Osteoblast (primary cell): ENCODE measurements at regions not wholly inside any gene's neighbourhood (a gene's known extent, or its start where the extent isn't known, plus 50 kb on each side); places are given as distances from the start of the nearest gene placed in this dataset.

ENCODE experiments used
- DNase-seq: peaks from one replicate; pipeline ENCODE4 v3.0.0; 2011; ENCODE audit warnings: low spot score, mixed read lengths; ENCODE audit not compliant: insufficient read length; ENCODE audit errors: missing footprints
- H2AFZ ChIP-seq: 2 replicates; pipeline ENCODE4 v1.6.0; 2011; ENCODE audit warnings: mild to moderate bottlenecking, low read length
- H3K27ac ChIP-seq: 2 replicates; pipeline ENCODE4 v1.5.1; 2011; ENCODE audit warnings: mild to moderate bottlenecking, low read depth, low read length, moderate library complexity
- H3K27me3 ChIP-seq: 2 replicates; pipeline ENCODE4 v1.6.0; 2012; ENCODE audit warnings: mild to moderate bottlenecking, control low read depth, inconsistent platforms, low read length, moderate library complexity; ENCODE audit not compliant: insufficient read depth
- H3K36me3 ChIP-seq: 2 replicates; pipeline ENCODE4 v1.5.1; 2011; ENCODE audit warnings: mild to moderate bottlenecking, low read length, control low read depth, moderate library complexity; ENCODE audit not compliant: insufficient read depth
- H3K4me1 ChIP-seq: 2 replicates; pipeline ENCODE4 v1.5.1; 2011; ENCODE audit warnings: mild to moderate bottlenecking, low read length, control low read depth, moderate library complexity; ENCODE audit not compliant: insufficient read depth
- H3K4me2 ChIP-seq: 2 replicates; pipeline ENCODE4 v1.6.0; 2011; ENCODE audit warnings: mild to moderate bottlenecking, low read length; ENCODE audit not compliant: insufficient read depth
- H3K4me3 ChIP-seq: fragments of 200-600 bp; sonication (generic); 3 replicates; pipeline ENCODE4 v1.5.1; 2012; ENCODE audit warnings: mild to moderate bottlenecking, low read length, inconsistent platforms; ENCODE audit not compliant: insufficient read depth
- H3K79me2 ChIP-seq: 2 replicates; pipeline ENCODE4 v1.6.0; 2012; ENCODE audit warnings: mild to moderate bottlenecking, low read length, control low read depth, inconsistent platforms; ENCODE audit not compliant: insufficient read depth
- H3K9me3 ChIP-seq: 2 replicates; pipeline ENCODE4 v1.5.1; 2011; ENCODE audit warnings: low read depth, low read length, control low read depth
- H4K20me1 ChIP-seq: 2 replicates; pipeline ENCODE4 v1.6.0; 2012; ENCODE audit warnings: mild to moderate bottlenecking, low read length, control low read depth; ENCODE audit not compliant: insufficient read depth
- CTCF ChIP-seq: IDR thresholded peaks from 2 replicates; pipeline ENCODE4 v1.5.1; 2011; ENCODE audit warnings: mild to moderate bottlenecking, low read depth, low read length, moderate library complexity; ENCODE audit errors: extremely low read depth

GRCh38 chr14:39827901-39828655 is 395.8 kb upstream of the FBXO33 start:
- no peak for TF ChIP-seq CTCF
- no peaks in the 10 kb centered on the region for H3K4me1 ChIP-seq
- H3K4me2 ChIP-seq = no peak overlapping the region
- no peak overlapping the region for H3K4me3 ChIP-seq
- DNase-seq = no peak
- no peak overlapping the region for H3K27ac ChIP-seq
- H4K20me1 ChIP-seq = no peaks in the 10 kb centered on the region
- no peaks in the 10 kb centered on the region for H3K36me3 ChIP-seq
- no peaks in the 10 kb centered on the region for H3K27me3 ChIP-seq
- H2AFZ ChIP-seq = no peak overlapping the region
- no peaks in the 10 kb centered on the region for H3K79me2 ChIP-seq
- H3K9me3 ChIP-seq = no peaks in the 10 kb centered on the region

- no peaks in the 10 kb centered on the region for H4K20me1 ChIP-seq
- no peaks in the 10 kb centered on the region for H3K4me1 ChIP-seq
- no peak overlapping the region for H3K27ac ChIP-seq
- no peaks in the 10 kb centered on the region for H3K9me3 ChIP-seq
- H3K4me3 ChIP-seq = no peak overlapping the region
- no peak overlapping the region for H2AFZ ChIP-seq
- H3K79me2 ChIP-seq = no peaks in the 10 kb centered on the region
- H3K4me2 ChIP-seq = no peak overlapping the region
- H3K27me3 ChIP-seq = no peaks in the 10 kb centered on the region
- no peak for TF ChIP-seq CTCF
- DNase-seq = peak; percentile 39
- no peaks in the 10 kb centered on the region for H3K36me3 ChIP-seq
Measured at GRCh38 chr14:39812532-39813320, 380.5 kb upstream of the FBXO33 start.

GRCh38 chr14:39807271-39807670 is 375.0 kb upstream of the FBXO33 start:
- H3K36me3 ChIP-seq = no peaks in the 10 kb centered on the region
- no peak for DNase-seq
- H3K27ac ChIP-seq = no peak overlapping the region
- H3K79me2 ChIP-seq = no peaks in the 10 kb centered on the region
- H2AFZ ChIP-seq = no peak overlapping the region
- no peaks in the 10 kb centered on the region for H3K4me1 ChIP-seq
- no peak for TF ChIP-seq CTCF
- no peaks in the 10 kb centered on the region for H3K27me3 ChIP-seq
- no peak overlapping the region for H3K4me3 ChIP-seq
- H4K20me1 ChIP-seq = no peaks in the 10 kb centered on the region
- no peak overlapping the region for H3K4me2 ChIP-seq
- peaks cover 2% of the 10 kb centered on the region for H3K9me3 ChIP-seq

- DNase-seq = no peak
- no peaks in the 10 kb centered on the region for H4K20me1 ChIP-seq
- no peak overlapping the region for H3K27ac ChIP-seq
- no peaks in the 10 kb centered on the region for H3K79me2 ChIP-seq
- H2AFZ ChIP-seq = no peak overlapping the region
- no peak overlapping the region for H3K4me2 ChIP-seq
- no peaks in the 10 kb centered on the region for H3K4me1 ChIP-seq
- no peak for TF ChIP-seq CTCF
- no peaks in the 10 kb centered on the region for H3K27me3 ChIP-seq
- H3K4me3 ChIP-seq = no peak overlapping the region
- H3K36me3 ChIP-seq = no peaks in the 10 kb centered on the region
- H3K9me3 ChIP-seq = no peaks in the 10 kb centered on the region
Measured at GRCh38 chr14:39784461-39784860, 352.2 kb upstream of the FBXO33 start.
